GM12892 (cell line): ENCODE measurements at regions not wholly inside any gene's neighbourhood (a gene's known extent, or its start where the extent isn't known, plus 50 kb on each side); places are given as distances from the start of the nearest gene placed in this dataset.

ENCODE experiments used
- POLR2A ChIP-seq: IDR thresholded peaks from 2 replicates; pipeline ENCODE4 v1.6.1; 2011; ENCODE audit warnings: low read depth, low read length, control low read depth
- POLR2AphosphoS5 ChIP-seq: IDR thresholded peaks from 2 replicates; pipeline ENCODE4 v1.6.1; 2011; ENCODE audit warnings: low read depth, low read length, control low read depth
- TAF1 ChIP-seq: IDR thresholded peaks from 2 replicates; pipeline ENCODE4 v1.6.1; 2011; ENCODE audit warnings: low read depth, mild to moderate bottlenecking, control low read depth, low read length, borderline replicate concordance

DNA sequence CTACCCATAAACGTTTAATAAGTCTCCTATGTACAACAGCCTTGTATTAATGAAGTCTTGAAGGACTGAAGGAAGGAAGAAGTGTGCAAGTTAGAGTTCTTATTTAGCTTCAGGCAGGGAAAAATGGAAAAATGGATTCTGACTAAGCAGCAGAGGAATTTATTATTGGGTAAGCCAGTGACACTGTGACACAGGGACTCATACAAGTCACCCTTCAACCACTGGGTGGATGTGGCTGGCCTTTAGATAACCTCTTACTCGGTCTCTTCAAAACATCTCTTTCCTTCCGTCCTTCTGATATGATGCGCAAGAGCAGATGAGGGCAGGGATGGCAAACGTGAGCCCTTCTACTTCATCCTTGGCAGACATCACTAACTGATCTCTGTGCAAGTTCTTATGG is 145.6 kb downstream of the DHX35 start:
- no peak for TF ChIP-seq POLR2AphosphoS5
- no peak for TF ChIP-seq TAF1
- no peak for TF ChIP-seq POLR2A
